K562 (cell line): ENCODE measurements at regions not wholly inside any gene's neighbourhood (a gene's known extent, or its start where the extent isn't known, plus 50 kb on each side); places are given as distances from the start of the nearest gene placed in this dataset.

Experiments used
- ATAC-seq: fragments of 200-7000 bp; cut with Tn5 transposase; 3 replicates; pipeline ENCODE4 v1.9.1; 2020; ENCODE audit warnings: moderate library complexity
- BruUV-seq: library from RNA; stranded (reverse); fragments of 400-500 nt; replicated peaks from 2 replicates; lab custom pipeline; 2021; lab: Mats Ljungman, UMichigan
- CTCF ChIA-PET: fragments of 300-600 bp; formaldehyde crosslinking; extraction: SDS; loops from one replicate; lab custom pipeline; 2021; ENCODE audit warnings: low intra/inter-chr PET ratio; lab: Yijun Ruan, JAX
- POLR2A ChIA-PET: fragments of 300-600, 350-650 bp; sonication (Branson Sonifier 250); formaldehyde crosslinking; extraction: SDS; loops from one replicate; lab custom pipeline; 2021; ENCODE audit warnings: antibody characterized with exemption, inconsistent platforms; lab: Yijun Ruan, JAX
- DNase-seq, 4 experiments: peaks; one replicate each; pipeline versions ENCODE4 v3.0.0 to v3.0.0-alpha.2; 2011 to 2018; ENCODE audit warnings: low spot score in 3 of 4, mixed read lengths in 3 of 4; ENCODE audit errors: extremely low read depth in 1 of 4
- FAIRE-seq: peaks from 2 replicates; lab custom pipeline; 2011; peaks lifted over from hg19 to GRCh38; lab: Jason Lieb, UNC
- H2AFZ ChIP-seq: 2 replicates; pipeline ENCODE4 v1.6.0; 2011; ENCODE audit warnings: low read depth, low read length, control low read depth, inconsistent platforms
- H3K27ac ChIP-seq: fragments of 200-600 bp; 3 replicates; pipeline ENCODE4 v1.8.0; 2011; ENCODE audit warnings: low read depth, mild to moderate bottlenecking, control low read depth, inconsistent platforms, low read length, moderate library complexity, mixed read lengths; ENCODE audit errors: extremely low read depth
- H3K27me3 ChIP-seq, 2 experiments: fragments of 300-600 bp in 1 of 2; 2 replicates in 1 of 2; 3 replicates in 1 of 2; pipeline versions ENCODE4 v1.6.0 to v1.8.0; 2011; ENCODE audit warnings: inconsistent platforms in 2 of 2, low read length in 2 of 2, mild to moderate bottlenecking in 1 of 2, mixed read lengths in 1 of 2, moderate library complexity in 1 of 2; ENCODE audit not compliant: control insufficient read depth in 2 of 2, insufficient read depth in 2 of 2
- H3K36me3 ChIP-seq: fragments of 300-600 bp; 3 replicates; pipeline ENCODE4 v1.8.0; 2011; ENCODE audit warnings: mild to moderate bottlenecking, low read length, inconsistent platforms; ENCODE audit not compliant: control insufficient read depth, insufficient read depth
- H3K4me1 ChIP-seq, 2 experiments: fragments of 200-600 bp in 1 of 2; replicated peaks in 1 of 2; 2 replicates in 1 of 2; 3 replicates in 1 of 2; pipeline versions ENCODE4 v1.5.1 to v1.8.0; 2011; ENCODE audit warnings: inconsistent platforms in 2 of 2, low read length in 2 of 2, mild to moderate bottlenecking in 1 of 2, mixed read lengths in 1 of 2, moderate library complexity in 1 of 2; ENCODE audit not compliant: control insufficient read depth in 2 of 2, insufficient read depth in 2 of 2
- H3K4me2 ChIP-seq: 2 replicates; pipeline ENCODE4 v1.6.1; 2011; ENCODE audit warnings: low read length, control low read depth, inconsistent platforms, mixed read lengths; ENCODE audit not compliant: insufficient read depth
- H3K4me3 ChIP-seq: fragments of 200-600 bp; sonication (generic), shearing (Covaris generic); 2 replicates; pipeline ENCODE4 v1.5.1; 2016; ENCODE audit warnings: control low read depth, inconsistent platforms
- H3K79me2 ChIP-seq: fragments of 200-600 bp; 3 replicates; pipeline ENCODE4 v1.8.0; 2011; ENCODE audit warnings: low read length, inconsistent platforms; ENCODE audit not compliant: control insufficient read depth, insufficient read depth
- H3K9ac ChIP-seq, 2 experiments: 2 replicates each; pipeline versions ENCODE4 v1.6.0 to v1.6.1; 2011; ENCODE audit warnings: low read depth in 2 of 2, low read length in 2 of 2, control low read depth in 1 of 2, inconsistent platforms in 1 of 2, mild to moderate bottlenecking in 1 of 2, mixed read lengths in 1 of 2; ENCODE audit not compliant: insufficient read depth in 1 of 2
- H3K9me1 ChIP-seq: one replicate; pipeline ENCODE4 v1.6.0; 2011; ENCODE audit warnings: inconsistent platforms, mild to moderate bottlenecking, low read length, moderate library complexity; ENCODE audit not compliant: control insufficient read depth, insufficient read depth
- H3K9me3 ChIP-seq: replicated peaks from 2 replicates; pipeline ENCODE4 v1.5.1; 2011; ENCODE audit warnings: low read depth, low read length, inconsistent platforms; ENCODE audit not compliant: control insufficient read depth, insufficient read depth
- H4K20me1 ChIP-seq: replicated peaks from 2 replicates; pipeline ENCODE4 v1.6.1; 2011; ENCODE audit warnings: low read length, inconsistent platforms, mixed read lengths; ENCODE audit not compliant: control insufficient read depth, insufficient read depth
- ATF1 ChIP-seq, 2 experiments: fragments of 450-650 bp in 1 of 2; IDR thresholded peaks; 2 replicates each; pipeline ENCODE4 v1.6.1; 2016; ENCODE audit warnings: missing compliant biosample characterization in 1 of 2, missing genetic modification characterization in 1 of 2
- DMBX1 ChIP-seq: fragments of 250-450 bp; sonication (Bioruptor Pico); IDR thresholded peaks from 2 replicates; pipeline ENCODE4 v1.8.0; 2022; ENCODE audit warnings: inconsistent platforms, mild to moderate bottlenecking, moderate library complexity, borderline replicate concordance
- DPF2 ChIP-seq: fragments of 450-650 bp; IDR thresholded peaks from 2 replicates; pipeline ENCODE4 v1.6.1; 2016
- NFIC ChIP-seq: fragments of 450-650 bp; IDR thresholded peaks from 2 replicates; pipeline ENCODE4 v1.6.1; 2017; ENCODE audit warnings: mild to moderate bottlenecking, inconsistent platforms
- NFRKB ChIP-seq: fragments of 450-650 bp; IDR thresholded peaks from 2 replicates; pipeline ENCODE4 v1.6.1; 2016; ENCODE audit warnings: low read depth
- RREB1 ChIP-seq: fragments of 250-450 bp; sonication (Bioruptor Pico); IDR thresholded peaks from 2 replicates; pipeline ENCODE4 v1.4.0; 2020
- TEAD1 ChIP-seq, 2 experiments: fragments of 450-650 bp in 1 of 2; sonication (generic) in 1 of 2; formaldehyde crosslinking; IDR thresholded peaks; 2 replicates each; pipeline versions ENCODE4 v1.4.0 to v1.8.0; 2020 to 2022; ENCODE audit warnings: mild to moderate bottlenecking in 2 of 2, missing genetic modification reagents in 1 of 2
- VEZF1 ChIP-seq: fragments of 200-800 bp; sonication (Bioruptor generic); IDR thresholded peaks from 2 replicates; pipeline ENCODE4 v1.6.1; 2017; ENCODE audit warnings: missing genetic modification characterization, missing compliant biosample characterization
- WGBS: fragments of 100-300 bp; shearing (Covaris generic); methylation state at CpG from one replicate; pipeline ENCODE4 v1.1.6; 2016; ENCODE audit warnings: low coverage, mixed read lengths; ENCODE audit not compliant: insufficient coverage; ENCODE audit errors: missing lambda C conversion rate; 5-methylcytosine and 5-hydroxymethylcytosine counted together
- in situ Hi-C: fragments of 300-500 bp; cut with MboI; formaldehyde crosslinking; loops from 4 replicates; pipeline ENCODE4 v1.15.0; 2018; ENCODE audit warnings: inconsistent platforms, mixed read lengths
- intact Hi-C: fragments of 100-400 bp; cut with micrococcal nuclease; formaldehyde crosslinking; loops from 2 replicates; pipeline ENCODE4 v1.14.2; 2022

GRCh38 chr11:114942207-114942606 lies 263.9 kb downstream of the NXPE2 start:
- H3K9ac ChIP-seq = no peak overlapping the region
- intact Hi-C loops = no loop called here
- CTCF ChIA-PET = no interaction called here
- no peaks in the 10 kb centered on the region for H3K9me3 ChIP-seq
- no peak for TF ChIP-seq VEZF1 (CRISPR knock-in tag)
- in situ Hi-C loops = no loop called here
- ATAC-seq (no peak), FAIRE-seq (no peak), DNase-seq (no peak)
- no peaks in the 10 kb centered on the region for H4K20me1 ChIP-seq
- H3K27ac ChIP-seq = no peak overlapping the region
- H2AFZ ChIP-seq = no peak overlapping the region
- H3K4me1 ChIP-seq = no peaks in the 10 kb centered on the region
- POLR2A ChIA-PET = no interaction called here
- H3K9me1 ChIP-seq = no peaks in the 10 kb centered on the region
- H3K27me3 ChIP-seq = no peaks in the 10 kb centered on the region
- no peak overlapping the region for H3K4me2 ChIP-seq
- no peaks in the 10 kb centered on the region for H3K36me3 ChIP-seq
- H3K79me2 ChIP-seq = no peaks in the 10 kb centered on the region
- H3K4me3 ChIP-seq = no peak overlapping the region
- no TSS peak for BruUV-seq

- H3K4me3 ChIP-seq = no peak overlapping the region
- no peak overlapping the region for H2AFZ ChIP-seq
- H3K36me3 ChIP-seq = no peaks in the 10 kb centered on the region
- H3K79me2 ChIP-seq = no peaks in the 10 kb centered on the region
- no peaks in the 10 kb centered on the region for H3K4me1 ChIP-seq
- no peaks in the 10 kb centered on the region for H4K20me1 ChIP-seq
- WGBS = under 1% methylated on average over 13 of the region's 13 CpGs
- DNase-seq (no peak), ATAC-seq (no peak), FAIRE-seq (no peak)
- H3K4me2 ChIP-seq = no peak overlapping the region
- ChIA-PET CTCF (no interaction called here), POLR2A (no interaction called here)
- no peaks in the 10 kb centered on the region for H3K27me3 ChIP-seq
- H3K9ac ChIP-seq = no peak overlapping the region
- H3K27ac ChIP-seq = no peak overlapping the region
- no peaks in the 10 kb centered on the region for H3K9me3 ChIP-seq
- no TSS peak for BruUV-seq
- intact Hi-C loops = no loop called here
- in situ Hi-C loops = no loop called here
- no peaks in the 10 kb centered on the region for H3K9me1 ChIP-seq
- TF ChIP-seq NFRKB (no peak), DMBX1 (CRISPR knock-in tag) (no peak), ATF1 (CRISPR knock-in tag; IDR thresholded peaks at IDR 0.05) (no peak), ATF1 (tag; IDR thresholded peaks at IDR 0.05) (no peak), NFIC (no peak), TEAD1 (CRISPR knock-in tag; IDR thresholded peaks at IDR 0.05) (no peak), RREB1 (CRISPR knock-in tag) (no peak), DPF2 (no peak)
Observed at GRCh38 chr11:114949614-114950351, 271.5 kb downstream of the NXPE2 start.
